ENCODE measurements at regions not wholly inside any gene's neighbourhood (a gene's known extent, or its start where the extent isn't known, plus 50 kb on each side); places are given as distances from the start of the nearest gene placed in this dataset.

GRCh38 chr12:4089956-4090355 is 183.6 kb upstream of the CCND2 start:
- intact Hi-C loops (cut with DNase I) = no loop called here
- H3K4me1 ChIP-seq = no peaks in the 10 kb centered on the region
- no peaks in the 10 kb centered on the region for H3K9me3 ChIP-seq
- no peak overlapping the region for H3K4me3 ChIP-seq
- DNase-seq (no peak), ATAC-seq (no peak)
- H3K36me3 ChIP-seq = no peaks in the 10 kb centered on the region
- TF ChIP-seq, protein P1, sequence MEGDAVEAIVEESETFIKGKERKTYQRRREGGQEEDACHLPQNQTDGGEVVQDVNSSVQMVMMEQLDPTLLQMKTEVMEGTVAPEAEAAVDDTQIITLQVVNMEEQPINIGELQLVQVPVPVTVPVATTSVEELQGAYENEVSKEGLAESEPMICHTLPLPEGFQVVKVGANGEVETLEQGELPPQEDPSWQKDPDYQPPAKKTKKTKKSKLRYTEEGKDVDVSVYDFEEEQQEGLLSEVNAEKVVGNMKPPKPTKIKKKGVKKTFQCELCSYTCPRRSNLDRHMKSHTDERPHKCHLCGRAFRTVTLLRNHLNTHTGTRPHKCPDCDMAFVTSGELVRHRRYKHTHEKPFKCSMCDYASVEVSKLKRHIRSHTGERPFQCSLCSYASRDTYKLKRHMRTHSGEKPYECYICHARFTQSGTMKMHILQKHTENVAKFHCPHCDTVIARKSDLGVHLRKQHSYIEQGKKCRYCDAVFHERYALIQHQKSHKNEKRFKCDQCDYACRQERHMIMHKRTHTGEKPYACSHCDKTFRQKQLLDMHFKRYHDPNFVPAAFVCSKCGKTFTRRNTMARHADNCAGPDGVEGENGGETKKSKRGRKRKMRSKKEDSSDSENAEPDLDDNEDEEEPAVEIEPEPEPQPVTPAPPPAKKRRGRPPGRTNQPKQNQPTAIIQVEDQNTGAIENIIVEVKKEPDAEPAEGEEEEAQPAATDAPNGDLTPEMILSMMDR (IDR thresholded peaks at IDR 0.05) = no peak
- no peak overlapping the region for H3K27ac ChIP-seq
- peaks cover 13% of the 10 kb centered on the region for H3K27me3 ChIP-seq

GRCh38 chr12:4089121-4089606 is 184.4 kb upstream of the CCND2 start:
- intact Hi-C loops (cut with DNase I) = no loop called here
- DNase-seq (no peak), ATAC-seq (no peak)
- Histone ChIP-seq H3K27ac (no peak overlapping the region), H3K4me1 (no peaks in the 10 kb centered on the region), H3K27me3 (peaks cover 13% of the 10 kb centered on the region), H3K36me3 (no peaks in the 10 kb centered on the region), H3K9me3 (no peaks in the 10 kb centered on the region), H3K4me3 (no peak overlapping the region)
- TF ChIP-seq, protein P1 (IDR thresholded peaks at IDR 0.05) = no peak

GRCh38 chr12:4088451-4088850 is 185.1 kb upstream of the CCND2 start:
- TF ChIP-seq, protein P1 (IDR thresholded peaks at IDR 0.05) = no peak
- Histone ChIP-seq H3K27ac (no peak overlapping the region), H3K36me3 (no peaks in the 10 kb centered on the region), H3K27me3 (peaks cover 7% of the 10 kb centered on the region), H3K4me3 (no peak overlapping the region), H3K4me1 (no peaks in the 10 kb centered on the region), H3K9me3 (no peaks in the 10 kb centered on the region)
- no peak for ATAC-seq
- DNase-seq = no peak
- intact Hi-C loops (cut with DNase I) = no loop called here

DNA sequence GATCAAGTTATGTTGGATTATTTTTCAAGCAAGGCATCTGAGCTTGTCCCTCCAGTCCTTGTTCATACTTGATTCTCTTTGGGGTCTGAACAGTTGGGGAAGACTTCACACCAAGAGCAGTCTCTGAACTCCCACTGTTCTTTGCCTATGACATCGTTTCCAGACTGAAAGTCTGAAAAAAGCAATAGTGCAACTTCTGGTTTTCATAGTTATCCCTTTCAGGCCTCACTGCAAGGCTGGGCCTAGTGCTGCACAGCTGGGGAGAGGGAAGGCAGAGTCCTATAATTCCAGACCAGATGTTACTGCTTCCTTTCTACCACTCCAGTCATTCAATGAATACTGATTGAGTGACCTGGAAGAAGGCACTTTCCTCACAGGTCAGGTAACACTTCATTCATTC is 187.1 kb upstream of the CCND2 start:
- DNase-seq (no peak), ATAC-seq (no peak)
- no peaks in the 10 kb centered on the region for H3K9me3 ChIP-seq
- intact Hi-C loops (cut with DNase I) = no loop called here
- no peaks in the 10 kb centered on the region for H3K36me3 ChIP-seq
- H3K4me1 ChIP-seq = no peaks in the 10 kb centered on the region
- TF ChIP-seq, protein P1 (IDR thresholded peaks at IDR 0.05) = no peak
- H3K27ac ChIP-seq = no peak overlapping the region
- no peak overlapping the region for H3K4me3 ChIP-seq
- no peaks in the 10 kb centered on the region for H3K27me3 ChIP-seq

DNA sequence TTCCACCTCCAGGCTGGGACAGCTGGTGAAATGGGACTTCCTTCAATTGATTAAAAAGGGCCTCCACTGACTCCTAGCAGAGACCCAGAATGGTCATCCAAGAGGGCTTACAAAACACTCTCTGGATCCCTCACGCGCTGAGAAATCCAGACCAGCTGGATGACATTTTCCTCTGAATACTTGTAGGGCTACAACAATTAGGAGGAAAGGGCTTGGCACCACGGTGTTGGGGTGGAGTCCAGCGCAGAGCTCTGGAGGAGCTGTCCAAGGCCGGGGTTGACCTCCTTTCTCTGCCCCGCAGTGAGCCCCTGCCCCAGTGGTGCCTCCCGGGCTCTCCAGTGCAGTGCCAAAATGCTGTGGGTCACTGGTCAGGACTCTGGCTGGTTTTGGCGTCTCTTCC is 189.0 kb upstream of the CCND2 start:
- H3K27me3 ChIP-seq = no peaks in the 10 kb centered on the region
- H3K9me3 ChIP-seq = no peaks in the 10 kb centered on the region
- H3K27ac ChIP-seq = no peak overlapping the region
- H3K36me3 ChIP-seq = no peaks in the 10 kb centered on the region
- TF ChIP-seq, protein P1 (IDR thresholded peaks at IDR 0.05) = no peak
- DNase-seq = no peak
- peak; percentile 50 for ATAC-seq
- no peaks in the 10 kb centered on the region for H3K4me1 ChIP-seq
- H3K4me3 ChIP-seq = no peak overlapping the region
- intact Hi-C loops (cut with DNase I) = no loop called here

- DNase-seq = no peak
These were observed 190.7 kb upstream of the CCND2 start for GRCh38 chr12:4082809-4083403.

More at GRCh38 chr12:4082809-4083403, 190.7 kb upstream of the CCND2 start:
- ATAC-seq = peak; percentile 20
- no peaks in the 10 kb centered on the region for H3K4me1 ChIP-seq
- no peaks in the 10 kb centered on the region for H3K27me3 ChIP-seq
- H3K36me3 ChIP-seq = no peaks in the 10 kb centered on the region
- TF ChIP-seq, protein P1 (IDR thresholded peaks at IDR 0.05) = no peak
- no peak overlapping the region for H3K4me3 ChIP-seq
- no peak overlapping the region for H3K27ac ChIP-seq
- intact Hi-C loops (cut with DNase I) = no loop called here
- no peaks in the 10 kb centered on the region for H3K9me3 ChIP-seq

All from upper lobe of right lung (tissue), 1 donor.